CD14-positive monocyte (primary cell): ENCODE measurements at regions not wholly inside any gene's neighbourhood (a gene's known extent, or its start where the extent isn't known, plus 50 kb on each side); places are given as distances from the start of the nearest gene placed in this dataset.

Experiments used
- DNase-seq, 3 donors: peaks; one replicate each; pipeline ENCODE4 v3.0.0-alpha.2; 2011 to 2022
- H2AFZ ChIP-seq: 2 replicates; pipeline ENCODE4 v1.6.0; 2012; ENCODE audit warnings: mild to moderate bottlenecking, low read depth, low read length, inconsistent platforms; ENCODE audit not compliant: insufficient read depth, poor library complexity, severe bottlenecking
- H3K27ac ChIP-seq, 2 donors: 1 replicate in 1 of 2; 2 replicates in 1 of 2; pipeline ENCODE4 v1.5.1; 2012 to 2013; ENCODE audit warnings: low read length in 2 of 2, control low read depth in 1 of 2, inconsistent platforms in 1 of 2, low read depth in 1 of 2, mild to moderate bottlenecking in 1 of 2
- H3K27me3 ChIP-seq, 2 donors: one replicate each; pipeline versions ENCODE4 v1.6.0 to v1.6.1; 2011 to 2013; ENCODE audit warnings: low read length in 2 of 2; ENCODE audit not compliant: control insufficient read depth in 2 of 2, insufficient read depth in 2 of 2
- H3K36me3 ChIP-seq, 2 donors: replicated peaks in 1 of 2; 1 replicate in 1 of 2; 2 replicates in 1 of 2; pipeline versions ENCODE4 v1.5.1 to v1.6.1; 2012 to 2013; ENCODE audit warnings: low read length in 2 of 2, control low read depth in 1 of 2, inconsistent platforms in 1 of 2, mild to moderate bottlenecking in 1 of 2; ENCODE audit not compliant: insufficient read depth in 2 of 2, control insufficient read depth in 1 of 2
- H3K4me1 ChIP-seq, 2 donors: 1 replicate in 1 of 2; 2 replicates in 1 of 2; pipeline versions ENCODE4 v1.5.1 to v1.6.1; 2012 to 2013; ENCODE audit warnings: low read length in 2 of 2, control low read depth in 1 of 2, inconsistent platforms in 1 of 2, mild to moderate bottlenecking in 1 of 2, moderate library complexity in 1 of 2; ENCODE audit not compliant: insufficient read depth in 2 of 2, control insufficient read depth in 1 of 2
- H3K4me2 ChIP-seq: replicated peaks from 2 replicates; pipeline ENCODE3; 2012; ENCODE audit warnings: low read length, moderate library complexity, mild to moderate bottlenecking; ENCODE audit not compliant: poor library complexity, severe bottlenecking; ENCODE audit errors: extremely low read depth
- H3K4me3 ChIP-seq, 3 experiments: fragments of 200-600 bp in 1 of 3; sonication (generic) in 1 of 3; replicated peaks in 1 of 3; 1 replicate in 2 of 3; 2 replicates in 1 of 3; pipeline ENCODE4 v1.5.1; 2011 to 2013; ENCODE audit warnings: low read length in 3 of 3, mild to moderate bottlenecking in 3 of 3, control low read depth in 2 of 3, low read depth in 2 of 3, inconsistent platforms in 1 of 3, moderate library complexity in 1 of 3
- H3K79me2 ChIP-seq: 2 replicates; pipeline ENCODE4 v1.6.0; 2012; ENCODE audit warnings: mild to moderate bottlenecking, control low read depth, inconsistent platforms, low read length, moderate library complexity; ENCODE audit not compliant: insufficient read depth
- H3K9ac ChIP-seq: 2 replicates; pipeline ENCODE4 v1.6.0; 2017; ENCODE audit warnings: low read length, mild to moderate bottlenecking; ENCODE audit not compliant: insufficient read depth, poor library complexity, severe bottlenecking
- H3K9me3 ChIP-seq, 2 donors: replicated peaks in 1 of 2; 1 replicate in 1 of 2; 2 replicates in 1 of 2; pipeline versions ENCODE4 v1.5.1 to v1.6.1; 2012 to 2013; ENCODE audit warnings: low read length in 2 of 2, control low read depth in 1 of 2; ENCODE audit not compliant: control insufficient read depth in 1 of 2, insufficient read depth in 1 of 2
- H4K20me1 ChIP-seq: 2 replicates; pipeline ENCODE4 v1.6.0; 2012; ENCODE audit warnings: mild to moderate bottlenecking, low read length, control low read depth, moderate library complexity; ENCODE audit not compliant: insufficient read depth
- H3K27ac Mint-ChIP-seq, 7 donors: one replicate each; pipeline ENCODE4 v1.8.0; 2020; ENCODE audit warnings: mild to moderate bottlenecking in 7 of 7, mixed read lengths in 7 of 7, moderate library complexity in 6 of 7, inconsistent platforms in 2 of 7
- H3K27me3 Mint-ChIP-seq, 3 donors: one replicate each; pipeline ENCODE4 v1.8.0; 2021 to 2022; ENCODE audit warnings: low read depth in 3 of 3, mild to moderate bottlenecking in 3 of 3, mixed read lengths in 3 of 3, moderate library complexity in 3 of 3, inconsistent platforms in 1 of 3
- H3K36me3 Mint-ChIP-seq, 2 donors: one replicate each; pipeline ENCODE4 v1.8.0; 2020; ENCODE audit warnings: mixed read lengths in 2 of 2, inconsistent platforms in 1 of 2, mild to moderate bottlenecking in 1 of 2
- H3K4me1 Mint-ChIP-seq: one replicate; pipeline ENCODE4 v1.8.0; 2020; ENCODE audit warnings: mild to moderate bottlenecking, mixed read lengths
- H3K4me3 Mint-ChIP-seq, 2 donors: one replicate each; pipeline ENCODE4 v1.8.0; 2020; ENCODE audit warnings: mild to moderate bottlenecking in 2 of 2, mixed read lengths in 2 of 2, moderate library complexity in 1 of 2
- H3K9me3 Mint-ChIP-seq, 7 donors: one replicate each; pipeline ENCODE4 v1.8.0; 2020 to 2022; ENCODE audit warnings: mixed read lengths in 7 of 7, mild to moderate bottlenecking in 6 of 7, moderate library complexity in 6 of 7, inconsistent platforms in 2 of 7
- CTCF ChIP-seq: fragments of 200-600 bp; IDR thresholded peaks from one replicate; pipeline ENCODE4 v1.8.0; 2022; ENCODE audit warnings: antibody characterized with exemption, mild to moderate bottlenecking
- WGBS: methylation state at CpG from one replicate; pipeline ENCODE4 v1.1.5; 2013; ENCODE audit warnings: missing lambda C conversion rate; ENCODE audit not compliant: insufficient coverage; 5-methylcytosine and 5-hydroxymethylcytosine counted together
- intact Hi-C, 2 donors: fragments of 100-400 bp; cut with micrococcal nuclease; formaldehyde crosslinking; loops; one replicate each; pipeline versions ENCODE4 v1.15.0 to v1.15.1; 2023

GRCh38 chr3:59600631-59601030 is 550.8 kb upstream of the CFAP20DC start:
- H3K36me3 ChIP-seq = no peaks in the 10 kb centered on the region
- Mint-ChIP-seq H3K9me3 (peaks cover 0 to 8% (median 2%) of the 10 kb centered on the region in 7 donors), H3K36me3 (no peaks in the 10 kb centered on the region), H3K27ac (no peak overlapping the region), H3K27me3 (peaks cover 0 to 1% (median 0%) of the 10 kb centered on the region in 3 donors), H3K4me1 (no peaks in the 10 kb centered on the region), H3K4me3 (no peak overlapping the region)
- no peaks in the 10 kb centered on the region for H3K79me2 ChIP-seq
- no peaks in the 10 kb centered on the region for H4K20me1 ChIP-seq
- no CpG with 5 or more reads among the region's 2 CpGs for WGBS
- no peak for DNase-seq
- no peak overlapping the region for H3K27ac ChIP-seq
- no peaks in the 10 kb centered on the region for H3K4me1 ChIP-seq
- no peak overlapping the region for H3K9ac ChIP-seq
- no peak overlapping the region for H2AFZ ChIP-seq
- intact Hi-C loops = no loop called here
- H3K27me3 ChIP-seq = no peaks in the 10 kb centered on the region
- no peak overlapping the region for H3K4me3 ChIP-seq
- H3K4me2 ChIP-seq = no peak overlapping the region
- peaks cover 0 to 2% of the 10 kb centered on the region in 2 donors for H3K9me3 ChIP-seq
- TF ChIP-seq CTCF = no peak

- no peak overlapping the region for H3K27ac Mint-ChIP-seq
- Histone ChIP-seq H3K27ac (no peak overlapping the region), H3K9me3 (peaks cover 0 to 5% of the 10 kb centered on the region in 2 donors), H2AFZ (no peak overlapping the region), H3K9ac (no peak overlapping the region), H3K79me2 (no peaks in the 10 kb centered on the region), H3K27me3 (no peaks in the 10 kb centered on the region), H3K4me1 (no peaks in the 10 kb centered on the region), H3K36me3 (no peaks in the 10 kb centered on the region), H3K4me2 (no peak overlapping the region), H3K4me3 (no peak overlapping the region), H4K20me1 (no peaks in the 10 kb centered on the region)
- no peak overlapping the region for H3K4me3 Mint-ChIP-seq
- no peaks in the 10 kb centered on the region for H3K36me3 Mint-ChIP-seq
- no peak for TF ChIP-seq CTCF
- no peaks in the 10 kb centered on the region for H3K4me1 Mint-ChIP-seq
- 0% methylated on average over 1 of the region's 1 CpG for WGBS
- no peak for DNase-seq
- intact Hi-C loops = no loop called here
- peaks cover 0 to 2% (median 2%) of the 10 kb centered on the region in 3 donors for H3K27me3 Mint-ChIP-seq
- H3K9me3 Mint-ChIP-seq = peaks cover 2 to 9% (median 5%) of the 10 kb centered on the region in 7 donors
These were observed 546.9 kb upstream of the CFAP20DC start for GRCh38 chr3:59596741-59597140.
